ENCODE measurements at regions not wholly inside any gene's neighbourhood (a gene's known extent, or its start where the extent isn't known, plus 50 kb on each side); places are given as distances from the start of the nearest gene placed in this dataset.
A peak's percentile ranks its signal among the peaks of the same experiment; 100 is the strongest.

- Histone ChIP-seq H3K4me1 (no peaks in the 10 kb centered on the region), H3K4me3 (replicated peaks in 1 of 3) (no peak overlapping the region), H3K27ac (no peak overlapping the region), H3K9me3 (no peaks in the 10 kb centered on the region), H3K27me3 (no peaks in the 10 kb centered on the region), H3K36me3 (no peaks in the 10 kb centered on the region)
- TF ChIP-seq CTCF (IDR thresholded peaks at IDR 0.05) (no peak), POLR2A (IDR thresholded peaks at IDR 0.05) (no peak)
- WGBS, 2 donors: 93 to 95% methylated on average over 20 to 22 of the region's 33 CpGs
- no peak for DNase-seq
- intact Hi-C loops (cut with DNase I): no loop called here
Measured at GRCh38 chr11:104366321-104366734, 202.4 kb upstream of the PDGFD start.

GRCh38 chr11:104365676-104366075 lies 201.7 kb upstream of the PDGFD start:
- H3K4me3 ChIP-seq (replicated peaks in 1 of 3): no peak overlapping the region
- H3K27me3 ChIP-seq: no peaks in the 10 kb centered on the region
- no peak overlapping the region for H3K27ac ChIP-seq
- no peaks in the 10 kb centered on the region for H3K4me1 ChIP-seq
- no peak for TF ChIP-seq CTCF (IDR thresholded peaks at IDR 0.05)
- intact Hi-C loops (cut with DNase I): no loop called here
- no peaks in the 10 kb centered on the region for H3K9me3 ChIP-seq
- no peaks in the 10 kb centered on the region for H3K36me3 ChIP-seq
- DNase-seq: no peak
- 93 to 99% methylated on average over 6 of the region's 6 CpGs for WGBS, 2 donors

- Histone ChIP-seq H3K4me3 (replicated peaks in 1 of 3) (no peak overlapping the region), H3K4me1 (no peaks in the 10 kb centered on the region), H3K9me3 (no peaks in the 10 kb centered on the region), H3K36me3 (no peaks in the 10 kb centered on the region), H3K27me3 (no peaks in the 10 kb centered on the region), H3K27ac (no peak overlapping the region)
- 60 to 64% methylated on average over 1 of the region's 1 CpG for whole genome bisulfite sequencing, 2 donors
- TF ChIP-seq POLR2A (IDR thresholded peaks at IDR 0.05): no peak
- TF ChIP-seq CTCF (IDR thresholded peaks at IDR 0.05): no peak
- intact Hi-C loops (cut with DNase I): no loop called here
- no peak for DNase-seq
Measured at GRCh38 chr11:104361975-104362374, 198.0 kb upstream of the PDGFD start.

GRCh38 chr11:104352036-104352435 lies 188.1 kb upstream of the PDGFD start:
- H3K4me3 ChIP-seq (replicated peaks in 1 of 3): no peak overlapping the region
- H3K9me3 ChIP-seq: no peaks in the 10 kb centered on the region
- no peaks in the 10 kb centered on the region for H3K27me3 ChIP-seq
- WGBS, 2 donors: 45 to 68% methylated on average over 4 of the region's 4 CpGs
- H3K36me3 ChIP-seq: no peaks in the 10 kb centered on the region
- no peak overlapping the region for H3K27ac ChIP-seq
- no peak for TF ChIP-seq POLR2A (IDR thresholded peaks at IDR 0.05)
- no peak for DNase-seq
- intact Hi-C loops (cut with DNase I): no loop called here
- H3K4me1 ChIP-seq: no peaks in the 10 kb centered on the region

- TF ChIP-seq CTCF (IDR thresholded peaks at IDR 0.05) (peak in 1 of 6 experiments; percentile 27), POLR2A (IDR thresholded peaks at IDR 0.05) (no peak)
- no peaks in the 10 kb centered on the region for H3K4me1 ChIP-seq
- H3K27ac ChIP-seq: no peak overlapping the region
- intact Hi-C loops (cut with DNase I): no loop called here
- H3K9me3 ChIP-seq: no peaks in the 10 kb centered on the region
- WGBS, 2 donors: 88 to 93% methylated on average over 1 of the region's 1 CpG
- no peak for DNase-seq
- no peak overlapping the region for H3K4me3 ChIP-seq (replicated peaks in 1 of 3)
- no peaks in the 10 kb centered on the region for H3K36me3 ChIP-seq
- H3K27me3 ChIP-seq: no peaks in the 10 kb centered on the region
Measured at GRCh38 chr11:104343578-104343977, 179.6 kb upstream of the PDGFD start.

GRCh38 chr11:104340590-104340989 lies 176.6 kb upstream of the PDGFD start:
- Histone ChIP-seq H3K4me1 (no peaks in the 10 kb centered on the region), H3K27ac (no peak overlapping the region), H3K27me3 (no peaks in the 10 kb centered on the region), H3K4me3 (replicated peaks in 1 of 3) (no peak overlapping the region), H3K9me3 (no peaks in the 10 kb centered on the region), H3K36me3 (no peaks in the 10 kb centered on the region)
- WGBS, 2 donors: 58 to 67% methylated on average over 2 of the region's 2 CpGs
- DNase-seq: no peak
- TF ChIP-seq POLR2A (IDR thresholded peaks at IDR 0.05) (no peak), CTCF (IDR thresholded peaks at IDR 0.05) (no peak)
- intact Hi-C loops (cut with DNase I): no loop called here
